ENCODE measurements at regions not wholly inside any gene's neighbourhood (a gene's known extent, or its start where the extent isn't known, plus 50 kb on each side); places are given as distances from the start of the nearest gene placed in this dataset.
"Not testable (repeated sequence)": the region's sequence is repeated elsewhere in the genome, so short reads cannot be mapped to it uniquely, and the experiment has no call there.

- no peak for DNase-seq
Measured at GRCh38 chrX:80929251-80929650, 119.6 kb upstream of the BRWD3 start.

- DNase-seq, result no peak
Measured at GRCh38 chrX:80917919-80918318, 108.2 kb upstream of the BRWD3 start.

- not testable (repeated sequence) for DNase-seq
Measured at GRCh38 chrX:80912351-80912750, 102.7 kb upstream of the BRWD3 start.

GRCh38 chrX:80879916-80880315, 70.2 kb upstream of the BRWD3 start:
- DNase-seq, result no peak

- DNase-seq, result no peak
Measured at GRCh38 chrX:80879143-80879542, 69.5 kb upstream of the BRWD3 start.

- DNase-seq, result peak; percentile 25
Measured at GRCh38 chrX:80876877-80877276, 67.2 kb upstream of the BRWD3 start.
